GM23338 (cell line): ENCODE measurements at regions not wholly inside any gene's neighbourhood (a gene's known extent, or its start where the extent isn't known, plus 50 kb on each side); places are given as distances from the start of the nearest gene placed in this dataset.

Experiments used
- ATAC-seq: fragments of 200-7000 bp; cut with Tn5 transposase; 3 replicates; pipeline ENCODE4 v1.9.1; 2020
- DNase-seq: peaks from one replicate; pipeline ENCODE4 v3.0.0-alpha.2; 2015; ENCODE audit warnings: low spot score
- H2AFZ ChIP-seq: fragments of 200-600 bp; sonication (generic); 2 replicates; pipeline ENCODE4 v1.8.0; 2016; ENCODE audit warnings: antibody characterized with exemption, mild to moderate bottlenecking, moderate library complexity
- H3F3A ChIP-seq: fragments of 200-600 bp; sonication (generic); replicated peaks from 2 replicates; pipeline ENCODE4 v1.8.0; 2017; ENCODE audit warnings: antibody characterized with exemption, mixed run types, low read depth
- H3K27ac ChIP-seq: fragments of 200-600 bp; sonication (generic); 2 replicates; pipeline ENCODE4 v1.6.1; 2016; ENCODE audit warnings: low read depth
- H3K27me3 ChIP-seq: fragments of 200-600 bp; sonication (generic); 2 replicates; pipeline ENCODE4 v1.8.0; 2016; ENCODE audit warnings: mild to moderate bottlenecking, mixed run types, moderate library complexity; ENCODE audit not compliant: insufficient read depth
- H3K36me3 ChIP-seq: fragments of 200-600 bp; sonication (generic); 2 replicates; pipeline ENCODE4 v1.8.0; 2016; ENCODE audit warnings: mild to moderate bottlenecking; ENCODE audit not compliant: insufficient read depth
- H3K4me1 ChIP-seq: fragments of 200-600 bp; sonication (generic); 2 replicates; pipeline ENCODE4 v1.8.0; 2016; ENCODE audit warnings: mild to moderate bottlenecking, moderate library complexity; ENCODE audit not compliant: insufficient read depth
- H3K4me2 ChIP-seq: fragments of 200-600 bp; sonication (generic); 2 replicates; pipeline ENCODE4 v1.7.1; 2017; ENCODE audit warnings: mixed run types
- H3K4me3 ChIP-seq: fragments of 200-600 bp; sonication (generic); 2 replicates; pipeline ENCODE4 v1.6.1; 2016; ENCODE audit warnings: mixed run types
- H3K79me2 ChIP-seq: fragments of 200-600 bp; sonication (generic); replicated peaks from 2 replicates; pipeline ENCODE4 v1.8.0; 2017; ENCODE audit warnings: mild to moderate bottlenecking; ENCODE audit not compliant: insufficient read depth
- H3K9me2 ChIP-seq: fragments of 200-600 bp; sonication (generic); 2 replicates; pipeline ENCODE4 v1.8.0; 2017; ENCODE audit not compliant: insufficient read depth
- H4K20me1 ChIP-seq: fragments of 200-600 bp; sonication (generic); replicated peaks from 2 replicates; pipeline ENCODE4 v1.8.0; 2017; ENCODE audit warnings: mild to moderate bottlenecking; ENCODE audit not compliant: insufficient read depth
- H3K27ac Mint-ChIP-seq: 2 replicates; pipeline ENCODE4 v1.8.0; 2020; ENCODE audit warnings: inconsistent platforms, mild to moderate bottlenecking, moderate library complexity, mixed read lengths
- H3K27me3 Mint-ChIP-seq: 3 replicates; pipeline ENCODE4 v1.8.0; 2022; ENCODE audit warnings: low read depth, mild to moderate bottlenecking, moderate library complexity, mixed read lengths, inconsistent platforms; ENCODE audit not compliant: insufficient read depth, poor library complexity
- H3K36me3 Mint-ChIP-seq: 3 replicates; pipeline ENCODE4 v1.8.0; 2021; ENCODE audit warnings: low read depth, mild to moderate bottlenecking, inconsistent platforms, moderate library complexity, mixed read lengths
- H3K4me1 Mint-ChIP-seq: 3 replicates; pipeline ENCODE4 v1.8.0; 2020; ENCODE audit warnings: mild to moderate bottlenecking, inconsistent platforms, mixed read lengths
- H3K4me3 Mint-ChIP-seq: 3 replicates; pipeline ENCODE4 v1.8.0; 2021; ENCODE audit warnings: moderate library complexity, mild to moderate bottlenecking, inconsistent platforms, mixed read lengths
- H3K9me3 Mint-ChIP-seq: 3 replicates; pipeline ENCODE4 v1.8.0; 2020; ENCODE audit warnings: moderate library complexity, mild to moderate bottlenecking, inconsistent platforms, mixed read lengths
- CREB1 ChIP-seq: fragments of 250-450 bp; sonication (Bioruptor Pico); IDR thresholded peaks from 2 replicates; pipeline ENCODE4 v1.5.0; 2020; ENCODE audit warnings: low read depth, mild to moderate bottlenecking, moderate library complexity
- CTCF ChIP-seq, 2 experiments: fragments of 200-600 bp in 1 of 2; sonication (generic) in 1 of 2; conservative IDR thresholded peaks; 2 replicates each; pipeline versions ENCODE4 v1.5.1 to v1.6.1; 2016 to 2017; ENCODE audit warnings: antibody characterized with exemption in 2 of 2, low read depth in 2 of 2, mild to moderate bottlenecking in 2 of 2, moderate library complexity in 1 of 2
- ETS1 ChIP-seq: IDR thresholded peaks from 2 replicates; pipeline ENCODE4 v1.6.1; 2016; ENCODE audit warnings: antibody characterized with exemption
- EZH2 ChIP-seq: fragments of 200-600 bp; sonication (generic); IDR thresholded peaks from one replicate; pipeline ENCODE4 v1.8.0; 2017; ENCODE audit warnings: antibody characterized with exemption, mild to moderate bottlenecking, low read depth; ENCODE audit not compliant: unreplicated experiment
- JUNB ChIP-seq: IDR thresholded peaks from one replicate; pipeline ENCODE4 v1.6.1; 2016; ENCODE audit warnings: antibody characterized with exemption; ENCODE audit not compliant: unreplicated experiment
- REST ChIP-seq: IDR thresholded peaks from one replicate; pipeline ENCODE4 v1.6.1; 2018; ENCODE audit warnings: antibody characterized with exemption; ENCODE audit not compliant: unreplicated experiment
- STAT1 ChIP-seq: IDR thresholded peaks from one replicate; pipeline ENCODE4 v1.6.1; 2016; ENCODE audit warnings: antibody characterized with exemption; ENCODE audit not compliant: unreplicated experiment
- ZNF114 ChIP-seq: fragments of 250-450 bp; sonication (Bioruptor Pico); IDR thresholded peaks from 2 replicates; pipeline ENCODE4 v1.5.0; 2020; ENCODE audit warnings: mild to moderate bottlenecking, moderate library complexity
- ZNF331 ChIP-seq: fragments of 250-450 bp; sonication (Bioruptor Pico); IDR thresholded peaks from 2 replicates; pipeline ENCODE4 v1.5.0; 2020; ENCODE audit warnings: low read depth, mild to moderate bottlenecking, moderate library complexity
- ZNF462 ChIP-seq: fragments of 250-450 bp; sonication (Bioruptor Pico); IDR thresholded peaks from 2 replicates; pipeline ENCODE4 v1.5.0; 2020; ENCODE audit warnings: mild to moderate bottlenecking, moderate library complexity

GRCh38 chr12:25781232-25781631 lies 177.2 kb upstream of the RASSF8 start (continued):
- TF ChIP-seq ZNF462 (CRISPR knock-in tag) (no peak), ZNF114 (no peak), ZNF331 (CRISPR knock-in tag) (no peak), CTCF (conservative IDR thresholded peaks at IDR 0.05; ENCODE audit: low read depth in 2 of 2) (no peak), JUNB (no peak), STAT1 (no peak), ETS1 (no peak)

GRCh38 chr12:25783566-25783965 lies 174.9 kb upstream of the RASSF8 start:
- no peak for DNase-seq
- H4K20me1 ChIP-seq = no peaks in the 10 kb centered on the region
- no peak overlapping the region for H3K4me3 ChIP-seq
- H3K9me2 ChIP-seq = no peaks in the 10 kb centered on the region
- no peak overlapping the region for H3K27ac Mint-ChIP-seq
- peaks cover 7% of the 10 kb centered on the region for H3K4me1 Mint-ChIP-seq
- no peaks in the 10 kb centered on the region for H3K79me2 ChIP-seq
- no peaks in the 10 kb centered on the region for H3K36me3 ChIP-seq
- ATAC-seq = no peak
- H3K4me1 ChIP-seq = no peaks in the 10 kb centered on the region
- H3K4me3 Mint-ChIP-seq = no peak overlapping the region
- H3K4me2 ChIP-seq = no peak overlapping the region
- no peaks in the 10 kb centered on the region for H3F3A ChIP-seq
- H3K36me3 Mint-ChIP-seq = no peaks in the 10 kb centered on the region
- no peak overlapping the region for H3K27ac ChIP-seq
- H3K27me3 Mint-ChIP-seq = no peaks in the 10 kb centered on the region
- H3K27me3 ChIP-seq = no peaks in the 10 kb centered on the region
- H3K9me3 Mint-ChIP-seq = no peaks in the 10 kb centered on the region
- no peak overlapping the region for H2AFZ ChIP-seq
- TF ChIP-seq ETS1 = no peak
- TF ChIP-seq EZH2 = no peak
- no peak for TF ChIP-seq STAT1
- no peak for TF ChIP-seq CREB1 (CRISPR knock-in tag)
- TF ChIP-seq REST = no peak
